ENCODE measurements at regions not wholly inside any gene's neighbourhood (a gene's known extent, or its start where the extent isn't known, plus 50 kb on each side); places are given as distances from the start of the nearest gene placed in this dataset.

GRCh38 chr13:53474878-53475277, 446.3 kb downstream of the OLFM4 start:
- no peak for DNase-seq (ENCODE audit: low read depth, low spot score)

- DNase-seq (ENCODE audit: low read depth, low spot score), result no peak
Observed at GRCh38 chr13:53490752-53491151, 462.1 kb downstream of the OLFM4 start.

GRCh38 chr13:53494406-53494805, 465.8 kb downstream of the OLFM4 start:
- no peak for DNase-seq (ENCODE audit: low read depth, low spot score)

GRCh38 chr13:53499576-53500133, 471.0 kb downstream of the OLFM4 start:
- no peak for DNase-seq (ENCODE audit: low read depth, low spot score)

GRCh38 chr13:53501387-53501786, 472.8 kb downstream of the OLFM4 start:
- DNase-seq (ENCODE audit: low read depth, low spot score), result no peak

GRCh38 chr13:53507741-53508140, 479.1 kb downstream of the OLFM4 start:
- no peak for DNase-seq (ENCODE audit: low read depth, low spot score)

- DNase-seq (ENCODE audit: low read depth, low spot score), result no peak
Observed at GRCh38 chr13:53512635-53513034, 484.0 kb downstream of the OLFM4 start.

- DNase-seq (ENCODE audit: low read depth, low spot score), result no peak
Observed at GRCh38 chr13:53513226-53513625, 484.6 kb downstream of the OLFM4 start.

GRCh38 chr13:53520132-53520531, 491.5 kb downstream of the OLFM4 start:
- no peak for DNase-seq (ENCODE audit: low read depth, low spot score)

GRCh38 chr13:53522034-53522433, 493.4 kb downstream of the OLFM4 start:
- no peak for DNase-seq (ENCODE audit: low read depth, low spot score)

GRCh38 chr13:53537586-53537985, 509.0 kb downstream of the OLFM4 start:
- DNase-seq (ENCODE audit: low read depth, low spot score), result no peak

- DNase-seq (ENCODE audit: low read depth, low spot score), result no peak
Observed at GRCh38 chr13:53545340-53545941, 516.8 kb downstream of the OLFM4 start.

- DNase-seq (ENCODE audit: low read depth, low spot score), result no peak
Observed at GRCh38 chr13:53560556-53560955, 531.9 kb downstream of the OLFM4 start.

- DNase-seq (ENCODE audit: low read depth, low spot score), result no peak
Observed at GRCh38 chr13:53562419-53562818, 533.8 kb downstream of the OLFM4 start.

- no peak for DNase-seq (ENCODE audit: low read depth, low spot score)
Observed at GRCh38 chr13:53568491-53568890, 539.9 kb downstream of the OLFM4 start.

GRCh38 chr13:53569453-53569852, 540.8 kb downstream of the OLFM4 start:
- no peak for DNase-seq (ENCODE audit: low read depth, low spot score)

GRCh38 chr13:53601113-53601512, 572.5 kb downstream of the OLFM4 start:
- DNase-seq (ENCODE audit: low read depth, low spot score), result no peak

- DNase-seq (ENCODE audit: low read depth, low spot score), result no peak
Observed at GRCh38 chr13:53605326-53605725, 576.7 kb downstream of the OLFM4 start.

- no peak for DNase-seq (ENCODE audit: low read depth, low spot score)
Observed at GRCh38 chr13:53612200-53612599, 583.6 kb downstream of the OLFM4 start.

- no peak for DNase-seq (ENCODE audit: low read depth, low spot score)
Observed at GRCh38 chr13:53622456-53622855, 593.8 kb downstream of the OLFM4 start.

GRCh38 chr13:53623146-53623545, 594.5 kb downstream of the OLFM4 start:
- no peak for DNase-seq (ENCODE audit: low read depth, low spot score)

GRCh38 chr13:53631511-53631910, 602.9 kb downstream of the OLFM4 start:
- DNase-seq (ENCODE audit: low read depth, low spot score), result no peak

GRCh38 chr13:53638040-53638439, 609.4 kb downstream of the OLFM4 start:
- DNase-seq (ENCODE audit: low read depth, low spot score), result no peak

- no peak for DNase-seq (ENCODE audit: low read depth, low spot score)
Observed at GRCh38 chr13:53642306-53642705, 613.7 kb downstream of the OLFM4 start.
